ENCODE measurements at regions not wholly inside any gene's neighbourhood (a gene's known extent, or its start where the extent isn't known, plus 50 kb on each side); places are given as distances from the start of the nearest gene placed in this dataset.

GRCh38 chr10:64130152-64130551 is 609.0 kb downstream of the REEP3 start:
- POLR2A ChIA-PET: no interaction called here
- ATAC-seq (ENCODE audit: low read depth): no peak
- CTCF ChIA-PET: no interaction called here

GRCh38 chr10:64134676-64135075 is 613.5 kb downstream of the REEP3 start:
- DNase-seq (no peak), ATAC-seq (ENCODE audit: low read depth) (no peak)
- CTCF ChIA-PET: no interaction called here
- Mint-ChIP-seq H3K4me1 (no peaks in the 10 kb centered on the region), H3K36me3 (ENCODE audit: low read depth) (no peaks in the 10 kb centered on the region), H3K4me3 (no peak overlapping the region), H3K9me3 (no peaks in the 10 kb centered on the region), H3K27ac (no peak overlapping the region), H3K27me3 (peaks cover 2% of the 10 kb centered on the region)
- POLR2A ChIA-PET: no interaction called here
- intact Hi-C loops (cut with micrococcal nuclease): no loop called here
- TF ChIP-seq CTCF (IDR thresholded peaks at IDR 0.05): no peak

More at GRCh38 chr10:64130152-64130551, 609.0 kb downstream of the REEP3 start:
- TF ChIP-seq CTCF (IDR thresholded peaks at IDR 0.05): no peak
- intact Hi-C loops (cut with micrococcal nuclease): no loop called here
- Mint-ChIP-seq H3K9me3 (peaks cover 3% of the 10 kb centered on the region), H3K27me3 (peaks cover 2% of the 10 kb centered on the region), H3K4me3 (no peak overlapping the region), H3K36me3 (ENCODE audit: low read depth) (no peaks in the 10 kb centered on the region), H3K4me1 (no peaks in the 10 kb centered on the region), H3K27ac (no peak overlapping the region)
- no peak for DNase-seq

GRCh38 chr10:64142395-64142794 is 621.2 kb downstream of the REEP3 start:
- Mint-ChIP-seq H3K9me3 (no peaks in the 10 kb centered on the region), H3K4me1 (no peaks in the 10 kb centered on the region), H3K36me3 (ENCODE audit: low read depth) (no peaks in the 10 kb centered on the region), H3K27me3 (no peaks in the 10 kb centered on the region), H3K4me3 (no peak overlapping the region), H3K27ac (no peak overlapping the region)
- DNase-seq (no peak), ATAC-seq (ENCODE audit: low read depth) (no peak)
- intact Hi-C loops (cut with micrococcal nuclease): no loop called here
- ChIA-PET CTCF (no interaction called here), POLR2A (no interaction called here)
- TF ChIP-seq CTCF (IDR thresholded peaks at IDR 0.05): no peak

- intact Hi-C loops (cut with micrococcal nuclease): no loop called here
- Mint-ChIP-seq H3K27me3 (no peaks in the 10 kb centered on the region), H3K27ac (no peak overlapping the region), H3K4me3 (no peak overlapping the region), H3K36me3 (ENCODE audit: low read depth) (no peaks in the 10 kb centered on the region), H3K9me3 (no peaks in the 10 kb centered on the region), H3K4me1 (no peaks in the 10 kb centered on the region)
- DNase-seq: no peak
- no peak for TF ChIP-seq CTCF (IDR thresholded peaks at IDR 0.05)
- ChIA-PET CTCF (no interaction called here), POLR2A (no interaction called here)
- ATAC-seq (ENCODE audit: low read depth): no peak
These were observed 627.4 kb downstream of the REEP3 start for GRCh38 chr10:64148607-64149006.

- H3K27me3 Mint-ChIP-seq: no peaks in the 10 kb centered on the region
- no peak overlapping the region for H3K4me3 Mint-ChIP-seq
- no peak for TF ChIP-seq CTCF (IDR thresholded peaks at IDR 0.05)
- DNase-seq: no peak
- no peaks in the 10 kb centered on the region for H3K9me3 Mint-ChIP-seq
- no peak for ATAC-seq (ENCODE audit: low read depth)
- no peaks in the 10 kb centered on the region for H3K36me3 Mint-ChIP-seq (ENCODE audit: low read depth)
- intact Hi-C loops (cut with micrococcal nuclease): no loop called here
- POLR2A ChIA-PET: no interaction called here
- CTCF ChIA-PET: no interaction called here
- H3K27ac Mint-ChIP-seq: no peak overlapping the region
- H3K4me1 Mint-ChIP-seq: no peaks in the 10 kb centered on the region
These were observed 635.0 kb downstream of the REEP3 start for GRCh38 chr10:64156166-64156565.
